ENCODE measurements at regions not wholly inside any gene's neighbourhood (a gene's known extent, or its start where the extent isn't known, plus 50 kb on each side); places are given as distances from the start of the nearest gene placed in this dataset.

DNA sequence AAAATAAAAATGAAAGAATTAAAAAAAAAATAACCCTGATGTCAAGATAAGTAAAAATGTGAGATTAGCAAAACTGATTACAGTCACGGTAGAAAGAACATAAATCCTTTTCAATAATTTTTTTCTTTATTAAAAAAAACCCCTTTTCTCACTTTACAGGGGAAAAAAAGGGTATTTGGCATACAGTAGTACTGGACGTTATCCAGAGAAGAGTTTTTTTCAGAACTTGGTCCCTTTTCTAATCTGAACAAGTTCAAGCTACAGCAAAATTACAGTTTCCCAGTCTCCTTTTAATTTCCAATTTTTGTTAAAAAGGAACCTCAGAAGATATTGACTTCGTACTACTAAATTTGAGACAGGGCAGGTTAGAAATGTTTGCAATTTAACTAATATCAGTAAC, 134.7 kb upstream of the DCN start:
- DNase-seq (ENCODE audit: low read depth, low spot score): no peak

DNA sequence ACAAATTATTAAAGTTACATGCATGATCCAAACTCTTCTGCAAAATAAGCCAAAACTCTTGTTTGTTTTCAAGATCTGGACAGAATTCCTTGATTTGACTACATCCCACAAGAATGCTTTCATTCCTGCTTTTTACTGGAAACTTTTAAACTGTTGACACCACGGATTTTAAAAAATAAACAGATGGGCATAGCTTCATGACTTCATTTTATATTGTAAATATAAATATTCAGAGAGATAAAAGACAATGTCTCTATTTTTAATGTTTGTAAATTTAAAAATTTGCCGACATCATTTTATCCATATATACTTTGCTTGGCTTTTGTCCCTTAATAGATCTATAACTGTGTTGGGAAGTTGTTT, 134.3 kb upstream of the DCN start:
- no peak for DNase-seq (ENCODE audit: low read depth, low spot score)

GRCh38 chr12:91316161-91316906, 133.7 kb upstream of the DCN start:
- DNase-seq (ENCODE audit: low read depth, low spot score): no peak

DNA sequence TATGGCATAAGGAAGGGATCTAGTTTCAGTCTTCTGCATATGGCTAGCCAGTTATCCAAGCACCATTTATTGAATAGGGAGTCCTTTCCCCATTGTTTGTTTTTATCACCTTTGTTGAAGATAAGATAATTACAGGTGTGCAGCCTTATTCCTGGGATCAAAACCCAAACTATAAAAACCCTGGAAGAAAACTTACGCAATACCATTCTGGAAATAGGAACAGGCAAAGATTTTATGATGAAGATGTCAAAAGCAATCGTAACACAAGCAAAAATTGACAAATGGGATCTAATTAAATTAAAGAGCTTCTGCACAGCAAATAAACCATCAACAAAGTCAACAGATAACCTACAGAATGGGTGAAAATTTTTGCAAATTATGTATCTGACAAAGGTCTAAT, 128.5 kb upstream of the DCN start:
- no peak for DNase-seq (ENCODE audit: low read depth, low spot score)

GRCh38 chr12:91309450-91309849, 126.8 kb upstream of the DCN start:
- DNase-seq (ENCODE audit: low read depth, low spot score): no peak

- no peak for DNase-seq (ENCODE audit: low read depth, low spot score)
These were observed 125.5 kb upstream of the DCN start for GRCh38 chr12:91307957-91308670.

DNA sequence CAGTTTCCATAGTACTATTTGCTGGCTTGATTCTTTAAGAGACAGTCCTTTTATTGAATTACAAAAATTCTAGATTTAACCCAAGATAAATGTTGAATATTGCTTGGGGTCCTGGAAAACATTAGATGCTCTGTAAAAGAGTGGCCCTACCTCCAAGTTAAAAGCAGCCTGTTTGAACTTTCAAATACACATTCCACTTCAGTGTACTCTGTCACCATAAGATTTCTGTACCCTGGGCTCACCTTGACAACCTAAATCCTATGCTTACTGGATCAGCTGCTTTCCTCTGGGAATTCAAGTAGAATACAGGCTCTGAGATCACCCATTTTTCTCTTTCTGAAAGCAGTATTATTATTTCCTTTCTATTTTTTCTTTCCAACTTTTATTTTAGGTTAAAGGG, 107.7 kb upstream of the DCN start:
- DNase-seq (ENCODE audit: low read depth, low spot score): no peak

GRCh38 chr12:91289906-91290305, 107.3 kb upstream of the DCN start:
- DNase-seq (ENCODE audit: low read depth, low spot score): no peak

DNA sequence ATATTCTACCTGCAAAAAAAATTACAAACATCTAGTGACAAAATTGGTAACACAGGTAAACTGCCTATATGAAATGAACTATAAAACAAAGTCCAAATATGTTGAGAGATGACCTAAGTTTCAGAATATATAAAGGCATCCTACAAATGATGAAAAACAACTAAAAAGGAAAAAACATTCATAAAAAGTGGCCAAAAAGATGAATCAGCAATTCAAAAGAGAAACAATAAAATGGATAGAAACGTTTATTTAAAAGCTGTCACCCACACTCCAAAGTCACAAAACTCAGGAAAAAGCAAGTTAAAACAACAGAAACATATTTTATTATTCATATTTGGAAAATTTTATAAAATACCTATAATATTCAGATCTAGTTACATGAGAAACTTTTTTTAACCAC, 106.5 kb upstream of the DCN start:
- no peak for DNase-seq (ENCODE audit: low read depth, low spot score)

GRCh38 chr12:91287753-91288152, 105.1 kb upstream of the DCN start:
- DNase-seq (ENCODE audit: low read depth, low spot score): peak; percentile 23

DNA sequence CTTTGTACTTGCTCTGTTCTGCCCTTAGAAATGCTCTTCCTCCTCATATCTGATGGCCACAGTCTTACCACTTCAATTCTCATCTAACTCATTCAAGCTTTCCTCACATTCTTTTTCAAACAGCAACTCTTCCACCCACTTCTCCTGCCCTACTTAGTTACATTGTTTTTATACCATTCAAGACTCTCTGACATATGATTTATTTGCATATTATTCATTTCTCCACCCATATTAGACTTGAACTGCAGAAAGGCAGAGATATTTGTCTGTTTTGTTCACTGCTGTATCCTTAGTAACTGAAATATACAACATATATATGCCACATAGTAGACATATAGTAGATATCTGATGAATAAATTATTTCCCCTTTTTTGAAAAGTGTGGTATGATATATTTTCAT, 95.5 kb upstream of the DCN start:
- no peak for DNase-seq (ENCODE audit: low read depth, low spot score)

DNA sequence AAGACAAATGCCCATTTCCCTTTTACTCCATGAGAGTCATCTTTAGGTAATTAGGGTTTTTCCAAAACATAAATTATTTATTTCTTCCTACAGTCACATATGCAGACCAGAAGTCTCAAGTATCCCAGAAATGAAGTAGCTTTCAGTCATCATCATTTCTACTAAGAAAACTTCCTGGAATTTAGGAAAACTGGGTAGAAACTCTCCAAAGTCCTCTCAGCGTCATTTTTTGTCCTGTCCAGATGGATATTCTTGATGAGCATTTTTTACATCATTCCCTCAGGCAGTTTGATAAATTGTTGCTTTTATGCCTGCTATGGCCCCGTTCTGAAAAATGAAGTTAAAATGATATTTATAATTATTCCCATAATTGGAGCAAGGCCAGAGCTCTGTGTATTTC, 93.9 kb upstream of the DCN start:
- no peak for DNase-seq (ENCODE audit: low read depth, low spot score)

- no peak for DNase-seq (ENCODE audit: low read depth, low spot score)
These were observed 92.7 kb upstream of the DCN start for GRCh38 chr12:91275321-91275720.

DNA sequence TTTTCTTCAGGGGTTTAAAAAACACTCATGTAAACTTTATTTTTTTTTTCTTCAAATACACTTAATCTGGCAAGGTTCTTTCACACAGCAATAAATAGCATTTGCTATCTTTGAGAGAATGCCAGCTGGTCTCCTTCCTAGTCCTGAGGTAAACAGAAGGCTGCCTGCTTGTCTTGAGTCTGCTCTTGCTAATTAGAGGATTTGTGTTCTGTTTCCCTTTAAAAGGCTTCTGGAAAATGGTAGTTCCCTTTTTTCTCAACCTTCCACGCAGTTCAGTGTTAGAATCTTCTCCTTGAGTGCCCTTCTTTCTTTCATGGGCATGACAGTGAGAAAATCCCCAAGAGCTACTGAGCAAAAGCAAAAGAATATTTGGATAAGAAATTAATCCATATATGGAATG, 92.3 kb upstream of the DCN start:
- peak; percentile 34 for DNase-seq (ENCODE audit: low read depth, low spot score)

DNA sequence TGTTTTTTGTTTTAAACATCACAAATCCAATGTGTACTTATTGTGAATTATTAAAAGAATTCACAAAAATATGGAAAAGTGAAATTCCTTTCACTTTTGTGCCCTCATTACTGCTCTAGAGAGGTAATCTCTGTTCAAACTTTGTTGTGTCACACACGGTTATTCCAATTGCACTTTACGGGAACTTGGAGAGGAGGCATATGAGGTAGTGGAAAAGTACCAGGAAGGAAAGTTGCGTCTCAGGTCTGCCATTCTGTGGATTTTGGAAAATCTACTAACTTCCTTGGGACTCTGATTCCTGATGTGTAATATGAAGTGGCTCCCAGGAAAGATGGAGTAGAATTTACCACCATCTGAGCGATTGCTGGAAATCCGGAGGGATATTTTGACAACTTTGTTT, 90.9 kb upstream of the DCN start:
- DNase-seq (ENCODE audit: low read depth, low spot score): no peak

GRCh38 chr12:91272461-91273063, 89.9 kb upstream of the DCN start:
- DNase-seq (ENCODE audit: low read depth, low spot score): peak; percentile 44

DNA sequence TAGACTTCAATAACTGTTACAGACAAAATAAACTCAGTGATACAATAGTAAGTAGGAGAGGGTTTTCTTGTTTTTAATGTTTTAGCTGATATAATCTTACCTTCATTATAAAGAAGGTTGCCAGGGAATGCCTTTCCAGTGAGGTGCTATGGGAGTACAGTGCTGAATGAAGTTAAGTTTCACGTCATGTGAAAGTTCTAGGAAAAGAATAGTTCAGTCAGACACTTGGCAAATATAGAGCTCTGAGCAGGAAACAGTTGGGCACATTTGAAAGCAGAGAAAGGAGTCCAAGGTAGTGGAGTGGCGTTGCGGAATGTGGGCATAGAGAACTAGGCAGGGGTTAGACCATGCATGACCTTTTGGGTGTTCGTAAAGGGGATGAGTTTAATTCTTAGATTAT, 88.6 kb upstream of the DCN start:
- DNase-seq (ENCODE audit: low read depth, low spot score): no peak

DNA sequence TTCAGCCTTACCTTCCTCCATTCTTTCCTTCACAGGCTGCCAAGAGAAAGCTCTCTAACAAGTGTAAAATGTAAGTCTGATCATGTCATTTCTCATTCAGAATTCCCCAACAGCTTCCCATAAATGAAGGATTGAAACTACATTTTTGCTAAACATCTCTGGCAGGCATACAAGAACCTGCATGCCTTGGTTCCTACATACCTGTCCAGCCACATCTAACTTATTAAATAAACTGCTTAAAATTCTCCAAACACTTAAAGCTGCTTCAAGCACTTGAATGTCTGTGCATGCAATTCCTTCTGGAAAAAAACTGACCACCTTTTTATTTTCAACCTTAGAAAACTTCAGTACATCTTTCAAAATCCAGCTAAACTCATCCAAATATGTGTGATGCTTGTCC, 84.4 kb upstream of the DCN start:
- no peak for DNase-seq (ENCODE audit: low read depth, low spot score)

DNA sequence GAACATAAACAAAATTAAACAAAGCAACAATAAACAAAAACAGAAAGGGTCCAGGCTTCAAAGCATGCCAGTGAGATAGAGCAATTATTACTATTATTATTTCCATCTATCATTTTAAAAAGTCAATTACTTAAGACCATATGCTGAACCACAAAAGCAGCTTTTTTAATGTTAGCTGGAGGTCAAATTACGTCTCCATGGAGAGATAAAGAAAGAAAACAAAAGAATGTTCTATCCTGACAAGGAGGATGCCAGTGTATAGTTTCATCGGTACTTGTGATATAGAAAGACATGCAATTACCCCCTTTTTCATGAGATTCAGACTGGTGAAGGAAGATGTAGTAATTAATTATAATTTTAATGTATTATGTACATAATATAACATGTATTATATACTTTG, 81.6 kb upstream of the DCN start:
- no peak for DNase-seq (ENCODE audit: low read depth, low spot score)

DNA sequence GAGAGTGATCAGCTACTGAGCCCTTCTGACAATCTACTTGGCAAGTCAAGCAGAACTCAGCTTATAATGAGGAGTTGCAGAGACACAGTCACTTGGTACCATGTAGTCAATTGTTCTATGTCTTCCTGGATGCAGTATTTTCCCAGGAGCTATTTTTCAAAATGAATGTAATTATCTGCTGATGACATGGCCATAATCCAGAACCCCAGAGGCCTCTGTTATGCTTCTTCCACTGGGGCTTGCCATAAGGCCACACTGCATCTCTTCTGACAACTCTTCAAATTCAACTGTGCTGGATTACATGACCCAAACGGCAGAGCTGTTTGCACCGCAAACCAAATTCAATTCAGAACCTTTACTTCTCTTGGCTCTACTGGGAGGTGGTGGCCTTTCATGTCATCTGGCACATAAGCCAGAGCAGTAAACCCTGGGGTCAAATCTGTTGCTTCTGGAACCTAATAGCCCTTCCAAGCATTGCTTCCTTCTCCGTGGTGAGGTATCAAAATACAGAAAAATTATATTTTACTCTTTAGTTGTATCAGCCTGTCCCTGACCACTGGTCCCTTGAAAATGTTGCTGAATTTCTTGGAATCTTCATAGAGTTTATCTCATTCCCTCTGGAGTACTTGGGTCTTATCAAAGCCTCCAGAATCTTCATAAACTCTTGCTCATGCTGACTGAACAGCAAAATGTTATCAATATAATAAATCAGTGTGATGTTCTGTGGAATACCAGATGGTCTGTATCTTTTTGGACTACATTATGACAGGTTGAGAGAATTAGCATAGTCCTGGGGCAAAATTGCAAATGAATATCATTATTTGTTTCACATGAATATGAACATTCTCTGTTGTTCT, 79.4 kb upstream of the DCN start:
- DNase-seq (ENCODE audit: low read depth, low spot score): no peak

DNA sequence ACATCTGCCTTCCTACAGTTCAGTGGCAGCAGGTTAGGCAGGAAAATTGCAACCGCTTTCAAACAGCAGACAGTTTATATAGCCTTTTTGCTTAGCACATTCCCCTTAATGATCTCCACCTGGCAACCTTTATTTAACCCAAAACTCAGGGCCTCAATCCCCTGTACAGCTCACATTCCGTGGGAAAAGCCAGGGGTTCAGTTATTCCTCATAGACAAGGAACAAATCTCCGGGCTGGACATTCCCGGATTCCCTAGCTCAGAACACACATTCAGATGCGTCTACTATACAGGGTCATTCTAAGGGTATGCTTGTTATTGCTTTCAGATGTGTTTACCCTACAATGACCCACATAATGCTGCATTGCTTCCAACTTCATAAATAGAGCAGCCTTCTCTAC, 73.8 kb upstream of the DCN start:
- DNase-seq (ENCODE audit: low read depth, low spot score): no peak

- DNase-seq (ENCODE audit: low read depth, low spot score): no peak
These were observed 69.7 kb upstream of the DCN start for GRCh38 chr12:91252341-91252740.
